Colonic mucosa (tissue), 4 donors: ENCODE measurements at regions not wholly inside any gene's neighbourhood (a gene's known extent, or its start where the extent isn't known, plus 50 kb on each side); places are given as distances from the start of the nearest gene placed in this dataset. TPM values are rescaled to one million over a fixed set of nuclear protein-coding genes. Genes with fewer than 3 reads are reported as not detected.

Source experiments
- DNase-seq: peaks from one replicate; pipeline ENCODE4 v3.0.0-alpha.2; 2020
- H3K27ac ChIP-seq: fragments of 200-600 bp; one replicate; pipeline ENCODE4 v1.8.0; 2021
- H3K27me3 ChIP-seq: fragments of 200-600 bp; one replicate; pipeline ENCODE4 v1.8.0; 2021
- H3K36me3 ChIP-seq: fragments of 200-600 bp; one replicate; pipeline ENCODE4 v1.8.0; 2021
- H3K4me1 ChIP-seq: fragments of 200-600 bp; one replicate; pipeline ENCODE4 v1.8.0; 2021; ENCODE audit warnings: mild to moderate bottlenecking
- H3K4me3 ChIP-seq: fragments of 200-600 bp; one replicate; pipeline ENCODE4 v1.8.0; 2021
- H3K9ac ChIP-seq, 2 donors: one replicate each; pipeline ENCODE4 v1.7.0; 2013; ENCODE audit warnings: control low read depth in 2 of 2, low read depth in 2 of 2, low read length in 2 of 2
- H3K9me3 ChIP-seq: fragments of 200-600 bp; one replicate; pipeline ENCODE4 v1.8.0; 2021
- intact Hi-C: fragments of 100-400 bp; cut with DNase I; formaldehyde crosslinking; loops from one replicate; pipeline ENCODE4 v1.14.1; 2022
- microRNA-seq: library from miRNA; unstranded; fragments of <30 nt; microRNA quantifications from one replicate; pipeline ENCODE4, GENCODE V29; 2019
- TF ChIP-seq, protein P1 (sequence below): fragments of 200-600 bp; IDR thresholded peaks from one replicate; pipeline ENCODE4 v1.8.0; 2022; ENCODE audit warnings: antibody characterized with exemption, mild to moderate bottlenecking
- donor health status: healthy.
- donor health status: DM: no; HTN: no; CAD: no.
- donor health status: DM: no; HTN: no; CAD: no.

DNA sequence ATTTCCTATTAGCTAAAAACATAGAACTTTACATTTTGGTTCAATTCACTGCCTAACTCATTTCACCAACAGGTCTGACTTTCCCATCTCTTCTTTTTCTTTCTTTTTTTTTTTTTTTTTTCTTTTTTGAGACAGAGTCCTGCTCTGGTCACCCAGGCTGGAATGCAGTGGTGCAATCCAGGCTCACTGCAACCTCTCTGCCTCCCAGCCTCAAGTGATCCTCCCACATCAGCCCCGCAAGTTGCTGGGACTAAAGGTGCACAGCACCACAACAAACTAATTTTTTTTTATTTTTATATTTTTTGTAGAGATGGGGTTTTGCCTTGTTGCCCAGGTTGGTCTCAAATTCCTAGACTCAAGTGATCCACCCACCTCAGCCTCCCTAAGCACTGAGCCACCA is 57.8 kb upstream of the HNRNPA3 start:
- H3K36me3 ChIP-seq, result no peaks in the 10 kb centered on the region
- no peak for DNase-seq
- intact Hi-C loops, result no loop called here
- no peaks in the 10 kb centered on the region for H3K27me3 ChIP-seq
- H3K4me1 ChIP-seq, result no peaks in the 10 kb centered on the region
- no peak overlapping the region for H3K4me3 ChIP-seq
- TF ChIP-seq, protein P1, sequence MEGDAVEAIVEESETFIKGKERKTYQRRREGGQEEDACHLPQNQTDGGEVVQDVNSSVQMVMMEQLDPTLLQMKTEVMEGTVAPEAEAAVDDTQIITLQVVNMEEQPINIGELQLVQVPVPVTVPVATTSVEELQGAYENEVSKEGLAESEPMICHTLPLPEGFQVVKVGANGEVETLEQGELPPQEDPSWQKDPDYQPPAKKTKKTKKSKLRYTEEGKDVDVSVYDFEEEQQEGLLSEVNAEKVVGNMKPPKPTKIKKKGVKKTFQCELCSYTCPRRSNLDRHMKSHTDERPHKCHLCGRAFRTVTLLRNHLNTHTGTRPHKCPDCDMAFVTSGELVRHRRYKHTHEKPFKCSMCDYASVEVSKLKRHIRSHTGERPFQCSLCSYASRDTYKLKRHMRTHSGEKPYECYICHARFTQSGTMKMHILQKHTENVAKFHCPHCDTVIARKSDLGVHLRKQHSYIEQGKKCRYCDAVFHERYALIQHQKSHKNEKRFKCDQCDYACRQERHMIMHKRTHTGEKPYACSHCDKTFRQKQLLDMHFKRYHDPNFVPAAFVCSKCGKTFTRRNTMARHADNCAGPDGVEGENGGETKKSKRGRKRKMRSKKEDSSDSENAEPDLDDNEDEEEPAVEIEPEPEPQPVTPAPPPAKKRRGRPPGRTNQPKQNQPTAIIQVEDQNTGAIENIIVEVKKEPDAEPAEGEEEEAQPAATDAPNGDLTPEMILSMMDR, result no peak
- no peak overlapping the region for H3K9ac ChIP-seq
- no peak overlapping the region for H3K27ac ChIP-seq
- no peaks in the 10 kb centered on the region for H3K9me3 ChIP-seq

DNA sequence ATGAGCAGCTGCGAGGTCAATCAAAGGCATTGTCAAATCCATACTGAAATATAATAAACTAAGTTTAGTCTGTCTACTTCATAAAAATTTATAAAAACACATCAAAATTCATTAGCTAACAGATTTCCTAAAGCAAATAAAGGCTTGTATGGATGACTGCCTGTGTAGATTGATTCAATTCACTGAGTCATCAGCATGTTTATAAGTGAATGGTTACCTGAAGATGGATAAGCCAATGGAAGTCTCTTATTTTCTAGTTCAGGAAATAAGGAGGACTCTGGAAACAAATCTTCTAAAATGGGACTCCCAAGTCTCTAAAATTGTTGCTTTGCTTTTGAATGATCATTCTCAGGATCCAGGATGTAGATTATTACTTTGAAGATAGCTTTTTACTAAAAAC is 57.0 kb upstream of the HNRNPA3 start:
- Histone ChIP-seq H3K27ac (no peak overlapping the region), H3K36me3 (no peaks in the 10 kb centered on the region), H3K27me3 (no peaks in the 10 kb centered on the region), H3K4me1 (no peaks in the 10 kb centered on the region), H3K9ac (no peak overlapping the region), H3K9me3 (no peaks in the 10 kb centered on the region), H3K4me3 (no peak overlapping the region)
- intact Hi-C loops, result no loop called here
- TF ChIP-seq, protein P1, result no peak
- no peak for DNase-seq

DNA sequence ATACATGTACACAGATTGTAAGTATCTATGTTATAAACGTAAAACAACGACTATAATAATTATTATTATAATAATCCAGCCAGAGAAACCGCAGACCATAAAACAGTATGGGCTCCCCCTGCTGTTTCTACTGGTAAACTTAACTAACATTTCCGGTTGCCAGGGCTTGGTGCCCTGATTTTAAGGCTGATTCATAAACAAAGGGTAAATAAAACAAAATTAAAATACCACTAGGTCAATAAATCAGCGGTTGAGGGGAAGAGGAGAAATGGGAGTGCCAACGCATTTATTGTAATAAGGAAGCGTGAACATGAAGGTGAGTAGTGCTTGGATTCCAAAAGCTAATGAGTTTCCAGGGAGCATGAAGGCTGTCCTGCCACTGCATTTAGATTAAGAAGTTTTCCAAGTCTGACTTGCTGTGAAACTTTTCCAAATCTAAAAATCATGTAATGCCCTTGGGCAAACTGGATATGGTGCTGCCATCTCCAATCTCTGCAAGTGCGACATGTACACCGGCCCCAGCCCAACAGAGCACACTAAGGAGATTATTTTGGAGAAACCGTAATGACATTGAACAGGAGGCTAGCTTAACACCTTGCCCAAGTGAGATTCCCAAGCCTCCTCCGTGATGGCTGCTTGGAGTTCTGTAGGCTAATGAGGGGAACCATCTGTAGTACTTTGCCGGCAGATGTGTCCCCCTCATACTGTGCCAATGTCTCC is 50.7 kb upstream of the HNRNPA3 start:
- Histone ChIP-seq H3K9me3 (no peaks in the 10 kb centered on the region), H3K27ac (no peak overlapping the region), H3K36me3 (no peaks in the 10 kb centered on the region), H3K9ac (no peak overlapping the region), H3K4me3 (no peak overlapping the region), H3K4me1 (peaks cover 3% of the 10 kb centered on the region), H3K27me3 (no peaks in the 10 kb centered on the region)
- no peak for DNase-seq
- TF ChIP-seq, protein P1, result no peak
- intact Hi-C loops, result loop anchor here (10.0 kb wide), 2 partner anchors 253 to 453 kb away; a partner anchor contains a TSS

Small RNAs in the stretch of these regions (microRNA-seq; reads per million reads assigned to microRNA genes)
- gene MIR1246, result not detected
